ENCODE measurements at regions not wholly inside any gene's neighbourhood (a gene's known extent, or its start where the extent isn't known, plus 50 kb on each side); places are given as distances from the start of the nearest gene placed in this dataset.

DNA sequence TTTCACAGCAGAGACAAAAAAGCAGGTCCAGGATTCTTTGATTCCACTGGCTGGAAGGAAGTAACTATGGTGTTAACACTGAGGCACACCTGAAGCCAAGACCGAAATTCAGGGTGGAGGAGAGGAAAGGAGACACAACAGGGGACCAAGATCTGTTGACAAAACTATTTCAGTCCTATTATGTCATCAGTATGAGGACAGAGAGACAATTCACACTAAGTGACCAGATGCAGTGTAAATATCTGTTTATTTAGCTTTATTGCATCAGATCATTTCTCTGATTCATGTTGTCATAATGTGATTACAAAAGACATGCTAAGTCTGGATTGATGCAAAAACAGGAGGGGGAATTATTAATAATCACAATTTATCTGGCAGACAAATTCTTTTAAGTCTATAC is 118.8 kb downstream of the SIPA1L2 start:
- TF ChIP-seq, protein P1, sequence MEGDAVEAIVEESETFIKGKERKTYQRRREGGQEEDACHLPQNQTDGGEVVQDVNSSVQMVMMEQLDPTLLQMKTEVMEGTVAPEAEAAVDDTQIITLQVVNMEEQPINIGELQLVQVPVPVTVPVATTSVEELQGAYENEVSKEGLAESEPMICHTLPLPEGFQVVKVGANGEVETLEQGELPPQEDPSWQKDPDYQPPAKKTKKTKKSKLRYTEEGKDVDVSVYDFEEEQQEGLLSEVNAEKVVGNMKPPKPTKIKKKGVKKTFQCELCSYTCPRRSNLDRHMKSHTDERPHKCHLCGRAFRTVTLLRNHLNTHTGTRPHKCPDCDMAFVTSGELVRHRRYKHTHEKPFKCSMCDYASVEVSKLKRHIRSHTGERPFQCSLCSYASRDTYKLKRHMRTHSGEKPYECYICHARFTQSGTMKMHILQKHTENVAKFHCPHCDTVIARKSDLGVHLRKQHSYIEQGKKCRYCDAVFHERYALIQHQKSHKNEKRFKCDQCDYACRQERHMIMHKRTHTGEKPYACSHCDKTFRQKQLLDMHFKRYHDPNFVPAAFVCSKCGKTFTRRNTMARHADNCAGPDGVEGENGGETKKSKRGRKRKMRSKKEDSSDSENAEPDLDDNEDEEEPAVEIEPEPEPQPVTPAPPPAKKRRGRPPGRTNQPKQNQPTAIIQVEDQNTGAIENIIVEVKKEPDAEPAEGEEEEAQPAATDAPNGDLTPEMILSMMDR (IDR thresholded peaks at IDR 0.05; ENCODE audit: low read depth, low read length): no peak
- H3K4me3 ChIP-seq (ENCODE audit: low read depth, low read length): no peak overlapping the region

GRCh38 chr1:232510367-232511110 is 119.4 kb downstream of the SIPA1L2 start:
- TF ChIP-seq, protein P1 (IDR thresholded peaks at IDR 0.05; ENCODE audit: low read depth, low read length): no peak
- H3K4me3 ChIP-seq (ENCODE audit: low read depth, low read length): no peak overlapping the region

DNA sequence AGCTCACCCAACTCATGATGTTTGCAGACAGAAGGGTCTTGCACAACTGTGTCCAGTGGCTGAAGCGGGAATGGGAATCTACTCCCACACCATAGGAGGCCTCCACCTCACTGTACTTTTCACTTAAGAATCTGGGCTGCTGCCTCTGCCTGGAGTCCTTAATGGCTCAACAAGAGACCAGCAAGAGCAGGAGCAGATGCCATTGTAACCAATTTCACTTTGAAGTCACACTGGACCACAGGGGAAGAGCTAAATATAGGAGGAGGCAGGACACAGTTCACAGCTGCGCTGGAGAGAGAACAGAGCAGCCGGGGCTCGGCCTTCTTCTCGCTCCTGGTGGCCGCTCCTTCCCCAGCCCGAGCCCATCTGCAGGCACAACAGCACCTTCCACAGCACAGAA is 120.4 kb downstream of the SIPA1L2 start:
- TF ChIP-seq, protein P1 (IDR thresholded peaks at IDR 0.05; ENCODE audit: low read depth, low read length): no peak
- no peak overlapping the region for H3K4me3 ChIP-seq (ENCODE audit: low read depth, low read length)

DNA sequence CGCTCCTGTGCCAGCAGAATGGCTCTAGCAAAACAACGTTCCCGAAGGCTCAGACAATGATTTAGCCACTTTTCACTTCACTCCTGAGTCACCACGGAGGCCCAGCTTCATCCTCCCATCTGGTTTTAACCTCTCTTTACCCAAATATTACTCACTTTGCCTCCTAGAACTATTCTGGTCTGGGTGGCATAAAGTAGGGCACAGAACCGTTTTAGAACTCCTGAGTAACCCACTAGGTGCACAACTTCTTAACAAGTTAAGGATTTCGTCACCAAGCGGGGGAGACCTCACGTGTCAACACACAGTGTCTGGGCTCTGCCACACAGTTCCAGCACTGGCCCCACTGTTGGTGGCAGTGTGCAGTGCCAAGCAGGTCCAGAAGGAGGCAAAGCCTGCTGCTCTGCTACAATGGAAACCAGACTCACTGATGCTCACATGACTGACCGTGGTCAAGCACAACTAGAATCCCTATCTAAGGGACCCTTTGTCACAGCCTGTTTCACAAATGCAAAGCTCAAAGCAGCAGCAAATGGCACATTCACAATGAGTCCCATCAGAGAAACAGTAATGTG is 121.7 kb downstream of the SIPA1L2 start:
- TF ChIP-seq, protein P1 (IDR thresholded peaks at IDR 0.05; ENCODE audit: low read depth, low read length): no peak
- H3K4me3 ChIP-seq (ENCODE audit: low read depth, low read length): no peak overlapping the region

DNA sequence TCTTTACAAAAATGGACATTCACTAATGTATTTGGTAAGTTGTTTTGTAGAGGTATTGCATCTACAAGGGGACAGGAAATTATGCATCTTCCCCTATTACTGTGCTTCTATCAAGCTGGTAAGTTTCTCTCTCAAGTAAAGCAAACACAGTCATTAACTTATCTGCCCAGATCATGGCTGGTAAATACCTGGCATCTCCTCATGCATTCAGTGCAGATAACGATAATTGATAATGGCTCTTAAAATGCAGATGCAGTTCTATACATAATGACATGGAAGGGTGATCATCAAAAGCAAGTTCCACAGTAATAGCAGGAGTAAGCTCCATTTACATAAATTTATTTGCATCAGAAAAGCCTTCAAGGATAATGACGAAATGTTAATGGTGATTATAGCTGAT is 122.4 kb downstream of the SIPA1L2 start:
- TF ChIP-seq, protein P1 (IDR thresholded peaks at IDR 0.05; ENCODE audit: low read depth, low read length): no peak
- H3K4me3 ChIP-seq (ENCODE audit: low read depth, low read length): no peak overlapping the region

- no peak overlapping the region for H3K4me3 ChIP-seq (ENCODE audit: low read depth, low read length)
- TF ChIP-seq, protein P1 (IDR thresholded peaks at IDR 0.05; ENCODE audit: low read depth, low read length): no peak
Observed at GRCh38 chr1:232505884-232506283, 124.0 kb downstream of the SIPA1L2 start.

GRCh38 chr1:232504651-232505050 is 125.3 kb downstream of the SIPA1L2 start:
- TF ChIP-seq, protein P1 (IDR thresholded peaks at IDR 0.05; ENCODE audit: low read depth, low read length): no peak

More at GRCh38 chr1:232504651-232505050, 125.3 kb downstream of the SIPA1L2 start:
- no peak overlapping the region for H3K4me3 ChIP-seq (ENCODE audit: low read depth, low read length)

Data from WI38 (cell line).